SJSA1 (cell line): ENCODE measurements at regions not wholly inside any gene's neighbourhood (a gene's known extent, or its start where the extent isn't known, plus 50 kb on each side); places are given as distances from the start of the nearest gene placed in this dataset.

Experiments used
- DNase-seq, 2 experiments: peaks; one replicate each; pipeline ENCODE4 v3.0.0-alpha.2; 2015 to 2020; ENCODE audit warnings: low spot score in 2 of 2, low read depth in 1 of 2
- H3K27ac ChIP-seq: fragments of 250-450 bp; sonication (Bioruptor Pico); 2 replicates; pipeline ENCODE4 v1.5.1; 2020; ENCODE audit warnings: mild to moderate bottlenecking, moderate library complexity
- H3K27me3 ChIP-seq: fragments of 250-450 bp; sonication (Bioruptor Pico); replicated peaks from 2 replicates; pipeline ENCODE4 v1.5.1; 2020; ENCODE audit warnings: mild to moderate bottlenecking, moderate library complexity
- H3K36me3 ChIP-seq: fragments of 250-450 bp; sonication (Bioruptor Pico); 2 replicates; pipeline ENCODE4 v1.5.1; 2020; ENCODE audit warnings: mild to moderate bottlenecking
- H3K4me1 ChIP-seq: fragments of 250-450 bp; sonication (Bioruptor Pico); replicated peaks from 2 replicates; pipeline ENCODE4 v1.6.1; 2021; ENCODE audit warnings: mild to moderate bottlenecking
- H3K4me3 ChIP-seq: fragments of 250-450 bp; sonication (Bioruptor Pico); 2 replicates; pipeline ENCODE4 v1.5.1; 2020; ENCODE audit warnings: mild to moderate bottlenecking
- H3K9me3 ChIP-seq: fragments of 250-450 bp; sonication (Bioruptor Pico); replicated peaks from 2 replicates; pipeline ENCODE4 v1.5.1; 2020; ENCODE audit warnings: mild to moderate bottlenecking

DNA sequence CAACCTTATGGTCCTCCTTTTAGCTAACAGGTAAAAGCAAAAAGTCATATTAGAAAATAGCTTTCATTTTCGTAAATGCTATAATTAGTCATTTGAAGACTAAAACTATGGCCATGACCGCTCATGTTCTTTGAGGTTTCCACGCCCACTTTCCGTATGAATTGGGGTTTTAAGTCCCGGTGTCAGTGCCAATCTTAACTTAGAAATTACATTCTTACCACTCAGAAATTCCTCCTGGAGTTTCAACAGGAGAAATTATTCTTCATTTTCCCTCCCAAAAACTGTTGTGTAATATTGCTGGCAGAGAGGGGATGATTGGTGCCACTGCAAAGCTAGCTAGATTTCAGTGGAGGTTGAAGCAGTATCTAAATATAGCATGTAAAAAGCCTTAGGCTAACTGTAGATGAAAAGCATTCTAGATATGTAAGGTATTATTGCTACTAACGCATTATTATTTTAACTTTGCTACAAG lies 71.0 kb upstream of the MDFIC2 start:
- Histone ChIP-seq H3K27ac (no peak overlapping the region), H3K27me3 (no peaks in the 10 kb centered on the region), H3K4me3 (no peak overlapping the region), H3K9me3 (no peaks in the 10 kb centered on the region), H3K4me1 (no peaks in the 10 kb centered on the region), H3K36me3 (no peaks in the 10 kb centered on the region)
- DNase-seq, result no peak

- Histone ChIP-seq H3K36me3 (no peaks in the 10 kb centered on the region), H3K4me1 (no peaks in the 10 kb centered on the region), H3K27me3 (no peaks in the 10 kb centered on the region)
Measured at GRCh38 chr3:70374179-70374578, 61.7 kb upstream of the MDFIC2 start.

More at GRCh38 chr3:70374179-70374578, 61.7 kb upstream of the MDFIC2 start:
- H3K9me3 ChIP-seq, result no peaks in the 10 kb centered on the region
- no peak for DNase-seq
- H3K27ac ChIP-seq, result no peak overlapping the region
- no peak overlapping the region for H3K4me3 ChIP-seq
